ENCODE measurements at regions not wholly inside any gene's neighbourhood (a gene's known extent, or its start where the extent isn't known, plus 50 kb on each side); places are given as distances from the start of the nearest gene placed in this dataset.
A peak's percentile ranks its signal among the peaks of the same experiment; 100 is the strongest.
"Not testable (repeated sequence)": the region's sequence is repeated elsewhere in the genome, so short reads cannot be mapped to it uniquely, and the experiment has no call there.

DNA sequence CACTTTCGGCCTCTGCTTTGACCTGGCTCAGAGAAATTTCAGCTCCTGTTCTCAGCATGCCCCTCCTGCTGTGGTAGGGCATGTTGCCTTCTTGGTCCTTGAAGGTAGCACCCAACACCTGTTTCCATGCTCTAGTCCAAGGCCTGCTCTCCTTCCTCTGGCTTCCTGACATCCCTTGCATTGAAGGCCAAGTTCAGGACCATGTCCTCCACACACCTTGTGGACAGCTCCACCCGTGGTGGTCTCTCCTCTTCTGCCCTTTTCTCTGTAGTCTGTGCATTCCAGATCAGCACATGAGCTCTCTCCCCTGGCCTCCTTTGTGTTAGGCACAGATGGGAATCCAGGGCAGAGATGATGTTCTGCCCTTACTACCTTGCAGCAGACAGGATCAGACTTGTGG is 225.3 kb downstream of the ADAMTS15 start:
- no peak for DNase-seq

DNA sequence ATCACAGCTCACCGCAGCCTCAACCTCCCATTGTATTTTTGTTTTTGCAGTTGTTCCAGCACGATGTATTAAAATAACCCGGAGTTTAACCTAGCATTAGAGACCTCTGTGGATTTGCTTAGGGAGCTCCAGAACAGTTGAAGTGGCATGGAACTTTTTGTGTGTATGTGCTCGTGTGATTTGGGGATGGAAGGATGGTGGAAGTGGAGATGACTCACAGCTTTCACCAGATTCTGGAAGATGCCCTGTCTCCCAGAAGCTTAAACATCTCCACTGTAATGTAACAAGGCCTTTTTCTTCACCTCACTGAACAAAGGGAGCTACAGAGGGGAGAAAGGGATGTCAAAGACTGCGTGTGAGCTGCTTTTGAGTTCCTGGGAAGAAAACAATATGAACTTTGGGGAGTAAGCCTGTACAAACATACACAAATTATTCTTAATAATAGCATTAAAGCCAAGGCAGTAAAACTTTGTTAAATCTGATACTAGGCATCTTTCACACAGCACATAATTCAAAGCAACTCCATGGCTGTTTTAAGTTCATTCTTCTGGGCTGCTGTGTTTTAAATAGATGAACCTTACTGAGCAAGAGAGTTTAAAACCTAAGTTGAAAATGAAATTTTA is 226.4 kb downstream of the ADAMTS15 start:
- DNase-seq = peak in 1 of 3 donors; percentile 51

DNA sequence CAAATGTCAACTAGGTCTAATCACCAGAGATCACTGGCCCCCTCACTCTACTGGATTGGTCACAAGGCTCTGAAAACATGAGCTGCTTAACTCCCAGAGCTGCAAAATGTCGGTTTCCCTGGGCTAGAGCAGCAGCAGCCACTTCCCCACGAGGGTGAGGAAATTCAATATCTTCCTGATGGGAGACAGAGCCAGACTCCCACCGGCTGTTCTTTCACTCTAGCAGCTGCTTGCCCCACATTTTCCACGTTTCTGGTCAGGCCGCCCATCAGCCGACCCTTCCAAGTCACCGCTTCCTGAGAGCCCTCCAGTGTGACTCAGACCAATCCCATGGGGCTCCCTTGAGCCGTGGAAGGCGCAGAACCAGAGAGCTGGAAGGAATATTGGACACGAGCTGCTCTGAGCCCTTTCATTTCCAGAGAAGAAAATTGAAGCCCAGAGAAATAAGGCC is 227.0 kb downstream of the ADAMTS15 start:
- DNase-seq = peak; percentile 68 to 85 (median 70)

DNA sequence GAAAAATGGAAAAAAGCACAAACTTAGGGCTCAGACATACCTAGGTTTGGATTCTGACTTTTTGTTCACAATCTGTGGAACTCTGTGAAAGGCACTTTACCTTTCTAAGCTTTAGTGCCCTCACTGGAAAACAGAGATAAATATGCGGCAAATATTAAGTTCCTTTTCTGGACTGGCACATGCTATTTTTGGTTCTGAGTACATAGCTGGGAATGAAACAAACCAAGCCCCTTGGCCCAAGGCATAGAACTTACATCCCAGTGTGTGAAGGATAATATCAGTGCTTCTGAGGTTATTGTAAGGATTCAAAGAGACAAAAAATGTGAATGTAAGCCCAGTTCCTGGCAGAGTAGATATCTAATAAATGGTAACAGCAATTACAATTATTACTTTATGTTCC is 227.5 kb downstream of the ADAMTS15 start:
- DNase-seq = no peak

DNA sequence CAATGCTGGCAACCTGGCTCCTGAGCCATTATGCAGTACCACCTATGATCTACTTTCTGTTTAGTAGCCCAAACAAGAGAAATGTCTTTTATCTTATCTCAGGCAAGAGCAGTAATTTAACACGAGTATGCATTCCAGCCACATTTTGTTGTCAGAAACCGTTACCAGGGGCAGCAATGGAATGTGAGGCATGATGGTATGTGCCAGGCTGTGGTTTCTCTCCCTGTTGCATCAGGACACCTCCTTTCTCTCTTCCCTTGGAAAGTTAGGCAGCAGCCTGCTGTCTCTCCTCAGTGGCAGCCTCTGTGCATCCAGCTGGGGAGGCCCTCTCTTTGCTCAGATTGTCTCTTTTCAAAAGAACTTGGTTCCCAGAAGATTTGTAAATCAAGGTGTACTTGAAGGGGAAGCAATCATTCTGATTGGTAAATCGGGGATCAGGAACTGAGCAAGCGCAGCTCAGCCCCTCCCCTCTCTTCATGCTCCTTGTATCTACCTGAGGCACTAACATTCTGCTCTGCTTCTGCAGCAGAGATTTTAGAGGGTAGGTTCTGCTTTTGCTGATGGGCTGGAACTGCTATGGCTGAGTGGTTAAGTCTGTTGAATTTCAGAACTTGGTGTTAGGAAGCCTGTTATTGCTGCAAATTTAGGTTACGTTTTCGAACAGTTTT is 229.2 kb downstream of the ADAMTS15 start:
- DNase-seq = peak in 1 of 3 donors; percentile 64

DNA sequence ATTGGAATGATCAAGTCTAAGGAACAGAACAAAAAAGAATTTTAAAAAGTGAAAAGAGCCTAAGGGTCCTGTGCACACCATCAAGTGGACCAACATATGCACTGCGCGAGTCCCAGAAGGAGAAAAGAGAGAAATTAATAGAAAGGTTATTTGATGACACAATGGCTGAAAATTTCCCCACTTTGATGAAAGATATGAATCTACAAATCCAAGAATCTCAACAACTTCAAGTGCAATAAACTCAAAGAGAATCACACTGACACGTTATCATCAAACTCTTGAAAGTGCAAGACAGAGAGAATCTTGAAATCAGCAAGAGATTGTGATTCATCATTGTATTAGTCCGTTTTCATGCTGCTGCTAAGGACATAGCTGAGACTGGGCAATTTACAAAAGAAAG is 230.8 kb downstream of the ADAMTS15 start:
- no peak for DNase-seq

DNA sequence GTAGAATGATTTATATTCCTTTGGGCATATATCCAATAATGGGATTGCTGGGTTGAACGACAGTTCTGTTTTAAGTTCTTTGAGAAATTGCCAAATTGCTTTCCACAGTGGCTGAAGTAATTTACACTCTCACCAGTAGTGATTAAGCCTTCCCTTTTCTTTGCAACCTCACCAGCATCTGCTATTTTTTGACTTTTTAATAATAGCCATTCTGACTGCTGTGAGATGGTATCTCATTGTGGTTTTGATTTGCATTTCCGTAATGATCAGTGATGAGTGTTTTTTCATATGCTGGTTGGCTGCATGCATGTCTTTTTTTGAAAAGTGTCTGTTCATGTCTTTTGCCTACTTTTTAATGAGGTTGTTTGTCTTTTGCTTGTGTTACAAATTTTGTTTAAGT is 233.8 kb downstream of the SNX19 start:
- not testable (repeated sequence) for DNase-seq

DNA sequence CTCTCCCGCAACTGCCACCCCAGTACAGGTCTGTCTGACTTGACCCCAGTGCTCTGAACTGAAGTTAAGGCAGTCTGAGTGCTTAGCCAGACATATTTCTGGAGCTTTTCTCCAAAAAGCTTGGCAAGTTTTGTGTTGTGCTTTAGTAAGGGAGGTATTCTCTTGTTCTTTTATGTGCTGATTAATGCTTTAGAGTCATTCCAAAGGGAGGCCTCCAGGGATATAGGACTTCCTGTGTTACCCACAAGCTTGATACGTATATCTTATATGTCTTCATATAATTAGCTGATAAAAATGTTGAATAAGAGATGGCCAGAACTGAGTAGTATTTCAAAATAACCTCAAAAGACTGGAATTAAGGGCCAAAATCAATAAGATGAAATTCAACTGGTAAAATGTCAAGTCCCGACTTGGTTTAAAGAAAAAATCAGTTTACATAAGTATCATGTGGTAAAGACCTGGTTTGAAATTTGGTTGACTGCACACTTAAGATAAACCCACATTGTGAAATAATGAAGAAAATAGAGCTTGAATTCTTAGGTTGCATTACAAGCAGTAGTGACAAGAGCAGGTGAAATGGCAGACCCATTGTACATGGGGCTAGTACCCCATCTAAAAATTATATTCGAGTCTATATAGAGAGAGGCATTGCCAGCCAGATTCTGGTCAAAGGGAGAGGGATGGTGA is 226.9 kb downstream of the SNX19 start:
- DNase-seq = peak in 1 of 3 donors; percentile 45

DNA sequence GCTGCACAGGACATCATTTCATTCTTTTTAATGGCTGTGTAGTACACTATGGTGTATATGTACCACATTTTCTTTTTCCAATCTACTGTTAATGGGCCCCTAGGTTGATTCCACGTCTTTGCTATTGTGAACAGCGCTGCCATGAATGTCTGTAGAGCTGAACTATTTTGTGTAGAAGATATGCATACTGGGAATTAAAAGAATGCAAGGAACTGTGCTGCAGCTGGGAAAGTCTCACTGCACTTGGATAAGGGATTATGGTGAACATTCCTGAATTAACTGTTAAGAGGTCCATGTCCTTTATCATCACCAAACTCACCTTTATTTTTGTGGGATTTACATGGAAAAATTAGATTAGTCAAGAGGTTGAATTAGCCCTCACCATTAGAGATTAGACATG is 224.7 kb downstream of the SNX19 start:
- no peak for DNase-seq

DNA sequence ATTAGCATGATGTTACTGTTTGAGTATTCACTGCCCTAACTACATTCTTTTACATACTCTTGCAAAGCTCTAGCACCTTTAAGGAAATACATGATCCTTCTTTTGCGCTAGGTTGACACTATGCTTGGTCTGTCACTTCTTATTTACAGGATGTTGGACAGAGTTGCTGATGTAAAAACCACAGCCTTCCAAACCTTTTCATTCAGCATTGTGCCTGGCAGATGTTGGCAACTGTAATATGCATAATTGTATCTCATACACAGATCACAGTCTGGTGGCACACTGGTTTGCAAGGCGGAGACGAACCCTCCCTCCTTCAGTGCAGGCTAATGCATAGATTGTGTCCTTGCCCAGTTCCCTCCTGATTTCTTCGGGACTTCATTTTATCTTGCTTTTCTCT is 224.1 kb downstream of the SNX19 start:
- DNase-seq = no peak

DNA sequence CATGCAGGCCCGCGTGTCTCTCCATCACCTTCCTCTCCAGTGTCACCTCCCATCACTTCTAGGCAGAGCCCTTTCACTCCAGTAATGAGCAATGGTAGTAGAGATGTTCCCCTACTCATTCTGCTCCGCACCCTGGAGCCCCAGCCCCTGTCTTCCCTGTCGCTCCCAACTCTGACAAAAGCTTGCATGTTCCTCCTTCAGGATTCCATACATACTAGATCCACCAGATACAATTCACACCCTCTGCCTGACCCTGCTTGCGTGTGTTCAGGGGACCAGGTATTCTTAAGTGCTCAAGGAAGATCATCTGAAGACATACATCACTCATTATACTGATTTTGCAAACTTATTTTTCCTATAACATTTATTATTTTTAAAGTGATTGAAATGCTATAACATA is 222.7 kb downstream of the SNX19 start:
- DNase-seq = no peak

DNA sequence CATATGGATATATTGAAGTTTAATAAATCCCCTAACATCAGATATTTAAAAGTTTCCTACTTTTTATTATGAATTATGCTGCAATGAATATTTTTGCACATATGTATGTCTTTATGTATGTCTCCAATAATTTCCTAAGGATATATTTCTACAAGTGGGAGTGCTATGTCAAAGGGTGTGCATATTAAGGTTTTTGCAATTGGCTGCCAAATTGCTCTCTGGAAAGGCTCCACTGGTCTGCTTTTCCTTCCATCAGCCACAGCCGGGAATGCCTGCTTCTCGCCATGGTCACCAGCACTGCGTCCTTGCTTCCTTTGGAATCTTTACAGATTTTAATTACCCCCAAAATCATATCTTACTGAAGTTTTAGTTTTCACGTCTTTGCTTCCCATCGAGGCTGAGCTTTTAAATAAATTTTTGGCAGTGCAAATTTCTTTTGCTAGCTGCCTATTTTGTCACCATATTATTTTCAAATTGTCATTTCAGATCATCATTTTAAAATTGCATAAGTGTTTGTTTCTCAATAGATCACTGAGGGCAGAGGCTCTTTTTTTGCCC is 221.7 kb downstream of the SNX19 start:
- peak in 1 of 3 donors; percentile 53 for DNase-seq

DNA sequence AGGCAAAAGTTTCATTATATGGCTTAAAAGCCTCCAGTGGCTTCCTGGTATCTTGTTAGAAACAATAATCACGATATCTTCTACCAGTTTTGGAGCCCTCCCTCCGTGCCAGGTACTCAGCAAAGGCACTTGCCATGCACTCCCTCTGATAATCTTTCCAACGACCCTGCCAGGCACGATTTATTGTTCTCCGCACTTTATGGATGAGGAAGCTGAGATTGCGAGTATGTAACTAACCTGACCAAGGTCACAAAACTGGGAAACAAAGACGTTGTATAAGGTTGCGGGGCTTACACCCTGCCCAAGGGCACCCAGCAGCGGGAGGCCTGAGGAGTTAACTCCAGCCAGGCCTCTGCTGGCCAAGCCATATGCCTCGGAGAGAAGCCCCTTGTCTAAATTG is 218.1 kb downstream of the SNX19 start:
- DNase-seq = no peak

DNA sequence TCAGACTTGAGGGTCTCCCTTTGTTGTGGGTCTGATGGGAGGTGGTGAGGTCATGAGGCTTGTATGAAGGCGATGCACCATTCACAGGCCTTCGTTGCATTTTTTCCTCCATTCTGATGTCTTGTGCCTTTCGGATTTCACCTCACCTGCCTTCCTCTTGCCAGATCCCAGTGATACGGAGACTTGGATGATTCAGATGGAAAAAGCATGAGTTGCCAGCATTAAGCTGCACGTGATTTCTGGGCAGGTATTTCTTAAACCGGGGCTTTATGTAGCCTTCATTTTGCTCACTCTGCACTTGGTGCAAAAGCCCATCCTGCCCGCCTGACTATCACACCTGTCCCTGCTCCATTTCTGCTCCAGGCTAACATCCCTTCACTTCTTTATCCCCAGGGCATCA is 216.7 kb downstream of the SNX19 start:
- no peak for DNase-seq

DNA sequence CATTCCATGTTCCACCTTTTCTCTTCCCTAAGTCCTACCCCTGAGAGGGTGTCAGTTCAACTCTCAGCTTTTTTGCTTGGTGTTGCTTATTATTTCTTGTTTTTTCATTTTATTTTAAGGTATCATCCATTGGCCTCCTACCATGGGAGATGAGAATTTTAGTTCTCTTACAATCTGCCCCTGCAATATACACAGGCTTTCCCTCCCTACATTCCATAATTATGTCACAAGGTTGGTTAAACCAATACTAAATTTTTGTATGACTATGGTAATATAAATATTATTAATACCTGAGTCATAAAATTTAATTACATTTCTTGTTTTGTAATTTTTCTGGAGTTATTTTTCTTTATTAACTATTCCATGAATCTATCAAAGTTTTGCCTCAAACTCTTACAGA is 216.2 kb downstream of the SNX19 start:
- no peak for DNase-seq

DNA sequence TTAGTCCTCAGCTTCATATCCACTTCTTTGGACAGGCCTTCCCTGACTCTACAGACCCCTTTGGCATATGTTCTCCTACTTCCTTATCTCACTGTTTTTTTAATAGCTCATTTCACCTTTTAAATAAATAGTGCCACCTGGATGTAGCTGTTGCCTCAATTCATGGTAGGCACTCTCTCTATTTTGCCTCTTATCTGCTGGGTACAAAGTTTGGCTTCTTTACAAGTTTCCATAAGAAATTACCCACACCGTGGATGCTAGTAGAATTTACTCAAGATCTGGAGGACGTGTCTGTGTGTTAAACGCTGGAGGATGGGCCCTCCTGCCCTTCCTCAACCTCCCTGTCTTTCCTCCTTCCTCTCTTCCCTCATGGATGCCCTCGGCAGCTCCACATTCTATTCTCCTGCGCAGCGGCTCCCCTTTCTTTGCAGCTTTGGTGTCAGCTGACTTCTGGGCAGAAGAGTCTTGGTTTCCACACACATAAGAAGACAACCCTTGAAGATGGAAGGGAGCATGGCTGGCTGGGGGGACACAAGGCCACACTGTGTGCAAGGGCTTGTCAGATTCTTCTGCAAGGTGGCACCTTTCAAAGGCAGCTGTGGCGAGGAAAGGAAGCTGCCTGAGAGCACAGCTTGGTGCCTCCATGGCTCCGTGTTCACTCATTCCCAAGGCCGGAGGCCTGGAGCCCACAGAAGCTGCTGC is 212.6 kb downstream of the SNX19 start:
- no peak for DNase-seq

DNA sequence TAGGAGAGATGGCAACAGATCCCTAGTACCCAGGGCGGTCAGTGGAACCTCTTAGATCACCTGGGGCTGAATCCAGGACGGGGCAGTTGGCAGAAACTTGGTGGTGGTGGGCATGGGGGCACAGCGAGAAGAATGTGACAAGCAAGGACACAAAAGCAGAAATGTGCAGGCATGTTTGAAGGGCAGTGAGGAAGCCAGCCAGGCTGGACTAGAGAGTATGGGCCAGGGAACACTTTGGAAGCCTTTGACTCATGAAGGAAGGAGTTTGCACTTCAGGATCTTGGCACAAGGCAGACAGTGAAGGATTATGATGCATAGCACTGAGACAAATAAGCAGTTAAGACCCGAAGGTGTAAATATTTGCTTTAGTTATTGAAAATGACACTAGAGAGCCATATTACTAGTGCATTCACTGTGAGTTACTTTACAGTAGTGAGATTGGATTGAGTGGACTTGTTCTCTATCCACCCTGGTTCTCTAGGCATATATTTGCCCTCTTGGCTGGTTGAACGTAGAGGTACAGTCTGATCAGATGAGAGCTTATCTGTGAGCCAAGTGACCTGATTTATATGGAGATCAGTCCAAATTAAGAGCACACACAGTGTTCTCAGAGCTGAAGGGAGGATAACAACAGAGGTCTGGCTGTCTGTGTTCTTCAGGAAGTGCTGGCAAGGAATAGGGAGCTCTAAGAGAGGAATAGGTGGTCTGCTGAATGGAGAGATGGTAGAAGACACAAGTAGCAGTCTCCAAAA is 210.4 kb downstream of the SNX19 start:
- DNase-seq = no peak

DNA sequence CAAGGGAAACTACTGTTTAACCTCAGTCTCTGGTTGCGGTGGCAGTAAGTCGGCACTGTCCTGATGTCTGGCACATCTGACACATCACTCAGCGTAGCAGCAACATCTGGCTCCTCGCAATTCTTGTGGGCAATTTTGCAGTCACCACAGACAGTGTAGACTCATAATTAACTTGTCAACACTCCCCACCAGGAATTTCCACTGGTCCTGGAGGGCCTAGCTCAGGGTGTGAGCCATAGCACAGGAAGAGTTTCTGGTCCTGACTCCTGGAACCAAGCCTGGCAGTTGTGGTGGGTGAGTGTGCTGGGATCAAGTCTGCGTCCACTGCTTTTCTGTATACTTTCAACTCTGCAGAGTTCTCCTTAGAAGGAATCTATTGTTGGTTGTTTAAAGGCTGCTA is 209.7 kb downstream of the SNX19 start:
- peak in 1 of 3 donors; percentile 81 for DNase-seq

DNA sequence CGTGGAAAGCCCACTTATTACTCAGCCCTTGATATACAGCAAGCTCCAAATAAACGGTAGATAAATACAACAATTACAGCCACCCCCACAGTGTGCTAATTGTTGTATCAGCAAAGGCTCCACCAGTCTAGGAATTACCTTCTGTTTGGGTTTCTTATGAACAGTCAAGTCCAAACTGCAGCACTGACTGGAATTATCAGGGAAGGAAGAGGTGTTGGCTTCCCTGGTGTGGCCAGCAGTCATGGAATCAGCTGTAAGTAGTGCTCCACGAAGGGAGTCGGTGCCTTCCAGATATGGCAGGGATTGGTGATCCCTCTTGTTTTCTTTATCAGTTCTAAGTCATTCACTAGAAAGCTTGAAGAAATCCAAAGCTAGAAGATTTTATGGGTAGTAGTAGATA is 209.1 kb downstream of the SNX19 start:
- DNase-seq = no peak

DNA sequence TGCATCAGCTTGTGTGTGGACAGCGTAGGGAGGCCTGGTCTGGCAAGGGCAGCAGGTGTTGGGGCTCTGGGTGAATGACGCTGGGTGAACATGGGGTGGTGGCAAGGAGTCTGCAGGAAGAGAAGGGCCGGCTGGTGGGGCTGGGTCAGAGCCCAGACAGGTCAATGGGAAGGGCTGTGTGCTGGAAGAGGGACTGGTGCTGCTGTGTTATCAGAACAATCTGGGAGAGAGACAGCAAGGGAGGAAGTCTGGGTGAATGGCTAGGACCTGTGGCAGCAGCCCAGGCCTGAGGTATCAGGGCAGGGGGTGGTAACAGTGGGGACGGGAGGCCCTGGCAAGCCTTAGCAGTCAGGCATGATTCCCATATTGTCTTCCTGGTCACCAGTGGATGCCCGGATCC is 206.7 kb downstream of the SNX19 start:
- DNase-seq = no peak

DNA sequence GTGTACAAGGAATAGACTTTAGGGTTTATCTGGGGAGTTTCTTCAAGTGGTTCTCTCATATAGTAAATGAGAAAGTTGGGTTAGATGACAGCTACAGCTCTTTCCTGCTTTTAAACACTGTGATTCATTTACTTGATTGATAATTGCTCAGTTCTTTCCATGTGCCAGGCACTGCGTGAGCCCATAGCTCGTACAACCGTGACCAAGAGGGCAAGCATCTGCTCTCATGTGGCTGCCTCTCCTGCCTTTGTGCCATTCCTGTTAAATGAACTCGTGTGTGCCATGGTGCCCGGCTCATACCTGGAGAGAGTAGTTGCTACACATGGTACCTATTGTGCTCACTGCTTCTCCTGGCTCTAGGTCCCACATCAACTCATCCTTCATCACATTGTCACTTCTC is 206.3 kb downstream of the SNX19 start:
- no peak for DNase-seq

All from muscle of back (tissue), 3 donors.